DMS 273 treated with DMSO at 0.1 percent for 48 hours (cell line): ENCODE measurements at regions not wholly inside any gene's neighbourhood (a gene's known extent, or its start where the extent isn't known, plus 50 kb on each side); places are given as distances from the start of the nearest gene placed in this dataset.
"Not testable (repeated sequence)": the region's sequence is repeated elsewhere in the genome, so short reads cannot be mapped to it uniquely, and the experiment has no call there.

Experiments used
- DNase-seq: peaks from one replicate; lab custom pipeline; 2025; lab: John Stamatoyannopoulos, UW

DNA sequence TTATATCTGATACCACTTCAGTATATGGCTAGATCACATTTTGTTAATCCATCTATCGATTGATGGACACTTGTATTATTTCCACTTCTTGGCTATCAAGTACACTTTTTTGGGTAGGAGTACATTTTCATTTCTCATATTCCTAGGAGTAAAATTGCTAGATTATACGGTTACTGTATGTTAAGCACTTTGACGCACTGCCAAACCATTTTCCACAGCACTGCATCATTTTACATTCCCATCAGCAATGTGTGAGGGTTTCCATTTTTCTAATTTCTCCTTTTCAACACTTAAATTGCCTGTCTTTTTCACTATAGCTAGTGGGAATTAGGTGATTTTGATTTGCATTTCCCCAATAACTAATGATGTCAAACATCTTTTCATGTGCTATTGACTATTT is 179.3 kb upstream of the B3GAT1 start:
- no peak for DNase-seq

DNA sequence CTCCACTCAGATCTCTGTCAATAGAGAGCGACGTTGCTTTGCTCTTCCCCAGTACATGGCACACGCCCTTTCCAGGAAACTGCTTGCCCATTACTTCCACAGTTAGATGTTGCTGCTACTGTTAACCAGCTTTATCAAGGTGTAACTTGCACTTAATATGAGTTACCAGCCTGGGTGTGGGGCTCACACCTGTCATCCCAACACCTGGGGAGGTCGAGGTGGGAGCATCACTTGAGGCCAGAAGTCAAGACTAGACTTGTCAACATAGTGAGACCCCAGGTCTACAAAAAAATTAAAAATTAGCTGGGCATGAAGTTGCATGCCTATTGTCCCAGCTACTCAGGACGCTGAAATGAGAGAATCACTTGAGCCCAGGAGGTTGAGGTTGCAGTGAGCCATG is 177.1 kb upstream of the B3GAT1 start:
- no peak for DNase-seq

DNA sequence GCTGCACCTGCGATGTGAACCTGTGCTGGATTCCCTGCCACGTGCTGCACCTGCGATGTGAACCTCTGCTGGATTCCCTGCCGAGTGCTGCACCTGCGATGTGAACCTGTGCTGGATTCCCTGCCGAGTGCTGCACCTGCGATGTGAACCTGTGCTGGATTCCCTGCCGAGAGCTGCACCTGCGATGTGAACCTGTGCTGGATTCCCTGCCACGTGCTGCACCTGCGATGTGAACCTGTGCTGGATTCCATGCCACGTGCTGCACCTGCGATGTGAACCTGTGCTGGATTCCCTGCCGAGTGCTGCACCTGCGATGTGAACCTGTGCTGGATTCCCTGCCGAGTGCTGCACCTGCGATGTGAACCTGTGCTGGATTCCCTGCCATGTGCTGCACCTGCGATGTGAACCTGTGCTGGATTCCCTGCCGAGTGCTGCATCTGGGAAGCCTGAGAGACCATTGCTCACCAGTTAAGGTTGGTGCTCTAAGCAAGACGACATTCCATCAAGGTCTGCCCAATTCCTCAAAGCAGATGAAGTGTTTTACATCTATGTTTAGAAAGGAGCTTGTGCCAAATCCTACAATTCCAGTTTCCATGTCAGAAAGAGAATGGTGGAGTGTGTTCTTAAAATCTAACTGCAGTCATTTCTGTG is 176.5 kb upstream of the B3GAT1 start:
- not testable (repeated sequence) for DNase-seq

DNA sequence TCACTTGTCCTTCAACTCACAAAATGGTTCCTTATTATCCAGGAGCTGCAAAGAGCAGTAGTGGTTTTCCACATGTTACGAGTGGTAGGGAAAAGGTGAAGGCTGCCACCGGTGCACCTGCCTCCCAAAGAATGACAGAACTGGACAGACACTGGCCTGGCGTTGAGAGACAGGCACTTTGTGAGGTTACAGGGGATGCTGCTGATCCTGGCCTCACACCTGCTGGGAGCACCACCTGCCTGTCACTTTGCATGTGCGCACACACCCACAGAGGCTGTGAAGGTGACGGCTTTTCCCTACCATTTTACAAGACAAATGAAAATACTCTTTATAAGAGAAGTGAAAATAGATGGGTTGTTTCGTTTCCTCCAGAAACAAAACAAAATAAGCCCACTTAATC is 175.3 kb upstream of the B3GAT1 start:
- no peak for DNase-seq

DNA sequence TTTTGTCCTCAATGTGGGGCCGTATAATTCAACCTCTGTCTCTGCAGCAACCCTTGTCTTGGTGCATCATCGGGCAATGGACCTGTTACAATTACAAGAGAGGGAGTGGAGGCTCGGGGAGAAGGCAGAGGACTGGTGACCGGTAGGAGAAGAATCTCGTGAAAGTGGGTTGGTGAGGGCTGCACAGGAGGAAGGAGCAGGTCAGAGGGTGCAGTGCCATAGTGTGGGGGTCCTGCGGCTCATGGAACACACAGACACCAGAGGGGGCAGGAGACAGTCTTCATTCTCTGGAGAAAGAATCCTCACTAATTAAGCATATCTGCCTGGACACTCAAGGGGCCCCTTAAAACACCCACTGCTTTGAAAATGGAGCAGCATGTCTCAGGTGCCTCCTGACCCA is 174.7 kb upstream of the B3GAT1 start:
- no peak for DNase-seq

DNA sequence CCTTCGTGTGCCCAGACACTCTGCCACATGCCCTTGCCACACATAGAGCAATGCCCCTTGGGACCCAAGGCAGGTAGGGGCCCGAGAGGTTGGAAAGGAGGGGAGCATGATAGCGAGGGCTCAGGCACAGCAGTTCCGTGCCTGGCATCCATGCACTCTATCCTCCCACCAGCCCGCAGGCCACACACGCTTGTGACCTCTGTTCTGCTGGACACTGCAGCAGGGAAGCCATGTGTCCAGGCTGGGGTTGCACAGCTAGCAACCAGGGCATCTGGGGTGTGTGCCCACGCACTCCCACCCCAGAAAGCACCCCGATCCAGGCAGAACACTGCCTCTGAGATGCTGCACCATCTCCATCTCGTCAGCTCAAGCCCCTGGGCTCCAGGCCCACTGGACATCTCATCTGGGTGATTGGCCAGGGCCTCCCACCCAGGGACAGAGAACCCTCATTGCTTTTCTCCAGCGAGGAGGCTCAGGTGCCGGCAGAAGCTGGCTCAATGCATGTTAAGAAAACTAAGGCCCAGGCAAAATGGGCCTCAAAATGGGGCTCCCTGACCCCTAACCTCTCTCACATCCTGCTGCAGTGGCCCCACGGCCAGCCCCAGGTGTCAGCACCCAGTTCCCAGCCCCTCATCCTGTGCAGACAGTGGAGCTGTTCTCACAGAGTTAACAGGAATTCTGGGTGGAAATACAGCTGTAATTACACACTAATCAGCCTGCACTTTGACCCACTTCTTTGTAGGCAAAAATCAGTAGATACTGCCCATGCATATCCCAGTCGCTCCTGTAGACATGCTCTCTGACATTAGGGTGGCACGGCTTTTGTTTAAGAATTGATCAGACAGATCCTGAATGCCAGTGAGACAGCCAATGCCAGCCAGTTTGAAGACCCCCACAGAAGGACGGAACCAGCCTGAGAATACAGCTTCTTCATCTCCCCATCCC is 173.9 kb upstream of the B3GAT1 start:
- DNase-seq, result no peak

DNA sequence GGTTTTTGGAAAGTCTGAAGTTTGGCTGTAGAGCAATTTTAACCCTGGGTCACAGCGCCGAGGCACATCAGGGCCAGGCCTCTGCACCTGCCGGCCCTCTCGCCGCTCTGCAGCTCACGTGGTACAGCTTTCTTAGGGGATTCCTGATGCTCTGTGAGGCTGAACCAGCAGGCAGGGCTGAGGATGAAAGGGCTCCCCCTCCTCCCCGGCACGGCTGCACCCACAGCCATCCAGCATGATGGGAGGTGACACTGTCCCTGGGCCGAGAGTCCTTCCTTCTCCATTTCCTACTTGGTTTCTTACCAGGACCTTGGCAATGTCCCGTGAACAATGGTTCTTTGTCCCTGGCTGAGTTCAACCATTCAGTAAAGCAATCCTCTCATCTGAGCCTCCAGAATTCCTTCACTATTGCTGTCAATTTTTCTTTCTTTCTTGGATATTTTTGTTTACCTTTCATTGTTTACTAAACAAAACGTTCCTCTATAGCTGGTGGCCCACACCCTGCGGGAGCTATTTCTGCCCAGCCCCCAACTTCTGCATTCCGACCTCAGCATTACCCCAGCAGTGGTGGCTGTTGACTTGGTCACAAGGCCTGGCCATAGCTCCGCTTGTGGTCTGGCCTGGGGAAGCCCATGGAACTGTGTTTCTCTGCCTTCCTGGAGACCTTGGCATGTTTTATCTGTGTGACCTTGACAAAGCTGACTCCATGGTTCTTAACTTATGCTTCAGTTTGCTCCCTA is 172.8 kb upstream of the B3GAT1 start:
- no peak for DNase-seq

DNA sequence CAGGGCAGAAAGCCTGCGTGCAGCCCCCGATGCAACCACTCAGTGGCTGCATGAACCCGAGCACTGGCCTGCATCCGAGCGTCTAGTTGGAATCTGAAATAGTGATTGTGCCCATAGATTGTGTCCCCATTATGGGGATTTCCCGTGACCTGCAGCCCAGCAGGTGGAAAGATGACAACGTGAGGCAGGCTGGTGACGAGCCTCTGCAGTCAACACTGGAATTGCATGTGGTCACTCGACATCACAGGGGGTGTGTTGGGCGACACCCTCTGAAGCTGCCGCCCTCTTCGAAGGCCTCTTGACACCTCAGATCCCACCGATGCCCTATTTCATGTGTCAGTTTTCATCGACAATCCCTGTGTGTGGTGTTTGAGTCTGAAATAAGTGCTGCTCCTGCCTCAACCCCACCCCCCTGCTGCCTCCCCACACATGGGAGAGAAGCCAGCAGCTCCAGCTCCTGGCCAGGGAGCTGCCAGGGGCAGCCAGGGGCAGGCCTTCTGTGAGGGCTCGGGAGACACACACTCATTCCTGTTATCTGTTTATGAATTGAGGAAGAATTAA is 172.0 kb upstream of the B3GAT1 start:
- DNase-seq, result no peak

DNA sequence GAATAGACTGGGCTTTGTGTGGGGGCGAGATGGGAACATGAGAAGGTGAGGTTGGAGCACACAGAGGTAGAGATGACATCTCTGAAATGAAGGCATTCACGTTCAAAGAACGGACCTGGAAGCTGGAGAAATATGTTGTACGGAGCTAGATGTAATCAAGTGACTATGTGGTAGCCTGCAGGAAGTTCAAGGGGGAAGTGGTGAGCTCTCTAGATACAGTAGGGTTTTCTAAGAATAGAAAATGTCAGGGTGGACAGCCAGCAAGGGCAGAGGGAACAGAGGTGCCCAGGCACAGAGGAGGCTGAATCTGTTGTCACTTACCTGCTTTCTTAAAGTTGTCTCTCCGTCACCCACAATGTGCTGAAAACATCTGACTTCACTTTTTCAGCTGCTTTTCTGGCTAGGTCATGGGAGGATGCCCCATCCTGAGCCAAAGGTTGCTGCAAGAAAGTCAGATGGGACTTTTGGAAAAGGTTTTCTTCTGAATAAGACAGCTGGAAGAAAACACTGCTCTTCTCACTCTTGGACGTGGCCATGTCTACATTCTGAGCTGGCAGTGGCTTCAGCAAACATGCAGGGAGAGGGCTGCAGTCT is 171.5 kb upstream of the B3GAT1 start:
- DNase-seq, result no peak

DNA sequence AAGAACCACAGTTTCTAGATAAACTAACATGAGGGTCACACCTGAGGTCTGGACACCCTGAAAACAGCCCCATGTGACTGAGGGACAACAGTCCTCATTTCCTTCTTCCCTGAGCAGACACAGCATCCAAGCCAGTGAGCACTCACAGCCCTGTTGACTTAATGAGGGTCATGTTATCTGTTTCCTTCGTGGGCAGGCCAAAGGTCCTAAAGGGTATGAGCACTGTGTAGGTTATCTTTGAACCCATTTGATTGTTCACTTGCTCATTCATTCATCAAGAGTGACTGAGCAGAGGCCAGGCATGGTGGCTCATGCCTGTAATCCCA is 170.7 kb upstream of the B3GAT1 start:
- DNase-seq, result no peak

DNA sequence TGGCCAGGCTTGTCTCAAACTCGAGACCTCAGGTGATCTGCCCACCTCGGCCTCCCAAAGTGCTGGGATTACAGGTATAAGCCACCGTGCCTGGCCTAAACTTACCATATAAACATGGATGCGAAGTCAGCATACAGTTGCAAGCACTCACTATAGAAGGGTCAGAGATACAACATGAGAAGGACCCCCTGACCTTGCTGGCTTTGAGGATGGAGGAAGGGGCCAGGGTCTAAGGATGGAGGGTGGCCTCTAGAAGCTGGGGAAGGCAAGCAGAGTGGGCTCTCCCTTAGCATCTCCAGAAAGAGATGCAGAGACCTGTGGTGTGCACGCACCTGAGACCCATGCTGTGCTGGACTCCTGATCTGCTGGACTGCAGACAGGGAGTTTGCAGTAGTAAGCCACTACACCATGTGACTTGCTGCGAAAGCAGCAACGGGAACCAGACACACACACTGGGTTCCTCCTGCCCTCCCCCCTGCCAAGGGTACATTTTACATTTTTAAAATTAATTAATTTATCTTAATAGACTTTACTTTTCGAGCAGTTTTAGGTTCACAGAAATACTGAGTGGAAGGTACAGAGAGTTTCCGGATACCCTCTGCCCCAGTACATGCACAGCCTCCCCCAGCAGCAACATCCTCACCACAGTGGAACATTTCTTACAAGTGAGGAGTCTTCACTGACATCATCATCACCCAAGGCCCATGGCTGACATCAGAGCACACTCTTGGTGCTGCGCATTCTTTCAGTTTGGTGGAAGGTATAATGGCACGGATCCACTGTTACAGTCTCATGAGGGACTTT is 170.1 kb upstream of the B3GAT1 start:
- DNase-seq, result no peak

DNA sequence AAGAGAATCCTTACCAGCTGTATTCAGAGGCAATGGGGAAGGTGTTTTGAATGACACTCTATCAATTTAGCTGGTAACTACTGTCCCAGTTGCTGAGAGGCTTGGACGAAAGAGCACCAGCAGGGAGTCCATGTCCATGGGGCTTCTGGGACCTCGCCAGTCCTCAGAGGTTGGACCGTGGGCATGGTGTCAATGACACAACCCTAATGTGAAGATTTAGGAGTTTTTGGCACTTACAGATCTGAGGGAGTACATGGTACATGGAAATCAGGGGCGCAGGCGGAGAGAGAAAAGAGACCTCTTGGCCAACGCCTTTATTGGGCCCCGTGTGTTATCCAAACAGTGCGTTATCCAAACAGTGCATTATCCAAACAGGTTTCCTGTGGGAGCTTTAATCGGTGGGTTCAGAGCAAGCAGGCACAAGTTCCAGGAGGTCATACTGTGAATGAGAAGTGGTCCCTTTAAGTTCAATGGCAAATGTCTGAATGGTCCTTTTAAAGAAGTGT is 169.1 kb upstream of the B3GAT1 start:
- DNase-seq, result no peak

DNA sequence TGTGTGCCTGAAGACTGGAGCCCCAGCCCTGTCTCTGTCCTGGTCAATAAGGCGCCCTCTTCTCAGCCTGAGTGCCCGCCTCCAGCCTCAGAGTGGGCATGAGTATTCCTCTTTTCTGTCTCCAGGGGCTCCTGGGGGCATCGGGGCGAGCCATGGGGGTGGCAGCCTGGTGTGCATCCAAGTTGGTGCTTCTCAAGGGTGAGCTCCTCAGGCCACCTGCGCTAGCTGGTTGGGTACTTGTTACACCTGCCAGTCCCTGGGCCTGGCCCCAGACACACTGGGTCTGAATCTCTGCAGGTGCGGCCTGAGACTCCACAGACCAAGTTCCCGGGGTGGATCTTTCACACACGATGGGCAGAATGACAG is 168.6 kb upstream of the B3GAT1 start:
- no peak for DNase-seq

DNA sequence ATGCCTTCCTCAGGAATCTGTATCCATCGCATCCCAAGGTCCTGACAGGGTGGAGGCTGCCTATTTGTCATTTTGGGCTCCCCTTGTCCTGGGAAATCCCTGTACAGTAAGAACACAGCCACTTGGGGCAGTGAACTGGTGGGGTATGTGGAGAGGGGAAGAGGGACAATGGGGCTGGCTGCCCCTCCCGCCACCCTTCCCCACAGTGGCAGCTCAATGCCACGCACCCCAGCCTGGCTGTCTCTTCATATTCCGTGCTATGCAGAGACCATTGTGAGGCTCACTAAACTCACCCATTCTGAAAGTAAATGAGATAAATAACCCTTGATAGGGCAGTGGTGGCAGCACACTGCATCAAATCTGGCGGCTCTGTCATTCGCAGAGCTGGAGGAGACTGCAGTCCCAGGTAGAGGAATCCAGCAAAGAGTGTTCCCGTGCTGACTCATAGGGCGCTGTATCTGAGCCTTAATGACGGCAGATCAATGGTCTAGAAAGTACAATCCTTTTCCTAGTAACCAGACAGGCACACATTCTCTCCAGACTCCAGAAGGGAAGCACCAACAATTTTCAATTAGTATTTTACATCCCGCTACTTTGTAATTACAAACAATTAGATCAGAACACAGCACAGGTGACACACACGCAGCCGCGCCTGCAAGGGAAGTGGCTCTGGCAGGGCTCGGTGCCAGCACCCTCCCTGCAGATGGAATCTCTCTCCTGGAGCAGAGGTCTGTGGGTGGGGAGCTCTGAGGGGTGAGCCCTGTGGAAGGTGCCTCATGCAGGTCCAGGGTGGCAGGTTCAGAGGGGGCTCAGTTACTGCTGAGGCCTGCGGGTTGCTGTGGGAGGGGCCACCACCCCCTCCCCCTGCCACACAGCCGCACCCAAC is 167.9 kb upstream of the B3GAT1 start:
- DNase-seq, result no peak

DNA sequence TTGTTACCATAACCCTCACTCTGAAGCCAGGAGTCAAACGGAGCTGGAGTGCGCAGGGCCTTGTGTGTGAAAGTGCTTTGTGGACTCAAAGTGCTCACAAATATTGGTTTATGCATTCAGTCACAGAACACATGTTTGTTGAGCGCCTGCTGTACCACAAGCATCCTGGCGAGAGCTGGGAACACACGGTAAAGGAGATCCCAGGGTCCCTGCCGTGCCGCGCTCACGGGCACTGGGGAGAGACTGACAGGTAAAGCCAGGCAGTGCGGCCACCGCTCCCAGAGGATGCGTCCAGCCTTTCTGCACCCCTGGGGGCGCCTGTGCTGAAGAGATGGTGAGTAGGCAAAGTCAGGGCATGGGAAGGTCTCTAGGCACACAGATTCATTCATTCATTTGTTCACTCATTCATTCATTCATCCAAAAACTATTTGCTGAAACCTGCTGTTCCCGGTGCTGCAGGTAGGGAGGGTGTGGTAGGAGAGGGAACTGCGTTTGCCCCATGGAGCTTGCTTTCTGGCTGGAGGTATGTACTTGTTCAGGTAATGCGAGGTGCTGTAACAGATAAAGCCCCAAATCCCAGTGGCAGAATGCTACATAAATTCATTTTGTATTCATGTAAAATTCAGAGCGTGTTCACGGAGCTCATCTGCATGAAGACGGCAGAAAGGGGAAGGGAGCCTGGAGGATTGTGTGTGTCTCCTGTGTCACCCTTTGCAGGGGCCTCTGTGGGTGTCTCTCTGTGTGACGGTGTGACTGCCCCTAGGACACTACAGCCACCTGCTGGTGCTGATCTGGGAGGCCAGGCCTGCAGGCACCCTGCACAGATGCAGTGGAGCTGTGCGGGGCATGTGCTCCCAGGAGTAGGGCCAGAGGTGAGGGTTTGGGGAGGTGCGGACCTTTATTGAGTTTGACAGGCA is 167.0 kb upstream of the B3GAT1 start:
- no peak for DNase-seq

DNA sequence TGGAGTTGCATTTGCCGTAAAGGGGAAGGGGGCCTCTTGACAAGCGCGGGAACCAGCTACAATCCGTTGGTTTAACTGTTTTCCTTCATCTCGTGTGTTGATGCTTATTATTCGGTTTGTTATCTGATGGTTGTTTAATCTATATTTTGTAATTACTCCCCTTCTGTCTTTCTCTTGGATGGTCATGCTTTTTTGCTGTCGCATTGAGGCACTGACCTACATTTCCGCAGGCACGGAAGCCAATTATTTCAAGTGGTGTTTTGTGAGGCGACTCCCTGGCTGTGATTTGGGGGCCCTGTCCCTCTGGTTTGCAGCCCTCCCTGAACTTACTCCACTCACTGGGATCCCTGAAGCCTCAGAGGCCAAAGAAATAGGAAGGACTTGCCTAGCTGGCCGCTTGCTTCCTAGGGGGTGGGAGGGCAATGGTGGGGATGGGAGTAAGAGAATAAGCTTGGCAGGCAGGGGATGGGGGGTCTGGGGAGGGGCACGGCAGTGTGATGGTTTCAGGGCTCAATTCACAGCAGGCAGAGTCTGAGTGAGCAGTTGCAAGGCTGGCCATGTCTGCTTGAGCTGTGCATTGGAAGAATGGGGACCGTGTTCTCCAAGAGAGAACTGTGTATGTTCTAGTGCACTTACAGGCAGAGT is 165.8 kb upstream of the B3GAT1 start:
- no peak for DNase-seq

DNA sequence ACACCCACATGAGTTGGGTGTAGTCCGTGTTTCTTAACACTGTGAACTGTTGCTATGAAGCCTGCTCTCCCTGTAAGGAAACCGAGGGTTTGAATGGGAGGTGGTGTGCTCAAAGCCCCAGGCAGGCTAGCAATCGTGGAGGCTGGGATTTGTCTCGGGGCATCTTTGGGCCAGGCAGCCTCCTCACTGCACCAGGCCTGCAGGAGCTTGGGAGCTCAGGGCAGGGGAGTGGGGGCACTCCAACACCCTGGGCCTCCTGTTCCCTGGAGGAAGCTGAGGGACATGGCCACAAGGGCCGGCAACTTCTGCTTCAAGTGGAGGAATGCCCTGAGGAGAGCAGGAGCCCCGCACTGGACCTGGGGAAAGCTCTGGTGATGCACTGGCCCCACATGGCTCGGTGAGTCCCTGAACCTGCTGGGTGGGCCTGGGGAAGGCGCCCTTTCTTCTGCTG is 164.7 kb upstream of the B3GAT1 start:
- no peak for DNase-seq

DNA sequence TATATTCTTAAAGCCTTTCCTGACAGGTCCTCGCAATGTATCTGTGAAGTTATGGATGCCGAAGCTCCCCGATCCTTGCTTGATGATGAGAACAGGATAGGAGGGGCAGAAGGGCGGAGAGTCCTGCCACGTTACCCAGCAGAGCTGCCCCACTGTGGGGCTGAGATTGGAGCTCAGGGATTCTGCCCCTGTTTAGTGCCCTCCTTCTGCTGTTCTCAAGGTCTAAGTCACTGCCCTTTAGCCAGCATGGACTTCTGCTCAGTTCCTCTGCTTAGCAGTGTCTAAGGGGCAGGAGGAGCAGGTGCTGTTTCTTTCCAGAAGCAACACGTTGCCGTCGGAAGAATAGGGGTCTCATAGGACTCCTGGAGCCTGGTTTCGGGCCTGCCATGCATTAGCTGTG is 164.2 kb upstream of the B3GAT1 start:
- DNase-seq, result no peak
